GM23248 (cell line): ENCODE measurements at regions not wholly inside any gene's neighbourhood (a gene's known extent, or its start where the extent isn't known, plus 50 kb on each side); places are given as distances from the start of the nearest gene placed in this dataset.

ENCODE experiments used
- DNase-seq: peaks from one replicate; pipeline ENCODE4 v3.0.0-alpha.2; 2015
- H2AFZ ChIP-seq: fragments of 200-600 bp; sonication (generic); 2 replicates; pipeline ENCODE4 v1.6.1; 2016; ENCODE audit warnings: antibody characterized with exemption
- H3F3A ChIP-seq: fragments of 200-600 bp; sonication (generic); 2 replicates; pipeline ENCODE4 v1.6.1; 2016; ENCODE audit warnings: mild to moderate bottlenecking, antibody characterized with exemption, mixed run types; ENCODE audit not compliant: insufficient read depth
- H3K27ac ChIP-seq: fragments of 200-600 bp; sonication (generic); 2 replicates; pipeline ENCODE4 v1.5.1; 2016; ENCODE audit warnings: mild to moderate bottlenecking
- H3K27me3 ChIP-seq: fragments of 200-600 bp; sonication (generic); replicated peaks from 2 replicates; pipeline ENCODE4 v1.6.1; 2016; ENCODE audit warnings: mild to moderate bottlenecking; ENCODE audit not compliant: insufficient read depth
- H3K36me3 ChIP-seq: fragments of 200-600 bp; sonication (generic); 2 replicates; pipeline ENCODE4 v1.6.1; 2016; ENCODE audit warnings: low read depth, mild to moderate bottlenecking
- H3K4me1 ChIP-seq: fragments of 200-600 bp; sonication (generic); 2 replicates; pipeline ENCODE4 v1.6.1; 2016; ENCODE audit warnings: mild to moderate bottlenecking; ENCODE audit not compliant: insufficient read depth
- H3K4me2 ChIP-seq: fragments of 200-600 bp; sonication (generic); one replicate; pipeline ENCODE4 v1.6.1; 2016; ENCODE audit warnings: mild to moderate bottlenecking; ENCODE audit not compliant: unreplicated experiment
- H3K4me3 ChIP-seq: fragments of 200-600 bp; sonication (generic); 2 replicates; pipeline ENCODE4 v1.5.1; 2016; ENCODE audit warnings: mild to moderate bottlenecking
- H3K79me2 ChIP-seq: fragments of 200-600 bp; sonication (generic); 2 replicates; pipeline ENCODE4 v1.6.1; 2016; ENCODE audit warnings: mild to moderate bottlenecking; ENCODE audit not compliant: insufficient read depth
- H3K9ac ChIP-seq: fragments of 200-600 bp; sonication (generic); 2 replicates; pipeline ENCODE4 v1.6.1; 2016; ENCODE audit warnings: mild to moderate bottlenecking
- H3K9me2 ChIP-seq: fragments of 200-600 bp; sonication (generic); 2 replicates; pipeline ENCODE4 v1.6.1; 2016; ENCODE audit warnings: mixed run types, mild to moderate bottlenecking, moderate library complexity; ENCODE audit not compliant: insufficient read depth
- H3K9me3 ChIP-seq: fragments of 200-600 bp; sonication (generic); one replicate; pipeline ENCODE4 v1.6.1; 2017; ENCODE audit warnings: low read depth
- H4K20me1 ChIP-seq: fragments of 200-600 bp; sonication (generic); 2 replicates; pipeline ENCODE4 v1.6.0; 2016; ENCODE audit not compliant: insufficient read depth
- EZH2 ChIP-seq: fragments of 200-600 bp; sonication (generic); IDR thresholded peaks from 2 replicates; pipeline ENCODE4 v1.6.1; 2018; ENCODE audit warnings: antibody characterized with exemption, mild to moderate bottlenecking; ENCODE audit not compliant: insufficient read depth, poor library complexity, severe bottlenecking
- EZH2phosphoT487 ChIP-seq: fragments of 200-600 bp; sonication (generic); IDR thresholded peaks from 2 replicates; pipeline ENCODE4 v1.6.1; 2018; ENCODE audit warnings: antibody characterized with exemption, moderate library complexity, mild to moderate bottlenecking, low read depth; ENCODE audit not compliant: insufficient read depth
- WGBS, 2 experiments: methylation state at CpG; one replicate each; pipeline ENCODE4 v1.1.6; 2015 to 2017; ENCODE audit warnings: low lambda C conversion rate in 2 of 2, low coverage in 1 of 2; ENCODE audit errors: missing lambda C conversion rate in 2 of 2; 5-methylcytosine and 5-hydroxymethylcytosine counted together
- in situ Hi-C: fragments of 300-500 bp; cut with MboI; formaldehyde crosslinking; loops from 2 replicates; pipeline ENCODE4 v1.15.0; 2020

- H3K27ac ChIP-seq, result no peak overlapping the region
- no peak overlapping the region for H3K9ac ChIP-seq
- WGBS, 2 experiments, result 23 to 24% methylated on average over 7 of the region's 7 CpGs
- no peak overlapping the region for H2AFZ ChIP-seq
- DNase-seq, result no peak
- no peaks in the 10 kb centered on the region for H3F3A ChIP-seq
- H3K79me2 ChIP-seq, result no peaks in the 10 kb centered on the region
- H3K9me3 ChIP-seq, result no peaks in the 10 kb centered on the region
- no peaks in the 10 kb centered on the region for H4K20me1 ChIP-seq
- H3K9me2 ChIP-seq, result no peaks in the 10 kb centered on the region
- TF ChIP-seq EZH2 (no peak), EZH2phosphoT487 (no peak)
- H3K36me3 ChIP-seq, result no peaks in the 10 kb centered on the region
- no peaks in the 10 kb centered on the region for H3K4me1 ChIP-seq
- no peaks in the 10 kb centered on the region for H3K27me3 ChIP-seq
- in situ Hi-C loops, result no loop called here
- no peak overlapping the region for H3K4me3 ChIP-seq
- H3K4me2 ChIP-seq, result no peak overlapping the region
Observed at GRCh38 chr2:35294636-35295263, 1060.8 kb upstream of the CRIM1 start.

- Histone ChIP-seq H3F3A (no peaks in the 10 kb centered on the region), H3K4me1 (no peaks in the 10 kb centered on the region), H3K79me2 (no peaks in the 10 kb centered on the region), H3K4me3 (no peak overlapping the region), H3K9me2 (no peaks in the 10 kb centered on the region), H3K27ac (no peak overlapping the region), H3K9ac (no peak overlapping the region), H4K20me1 (no peaks in the 10 kb centered on the region), H3K9me3 (no peaks in the 10 kb centered on the region), H3K27me3 (no peaks in the 10 kb centered on the region), H2AFZ (no peak overlapping the region), H3K36me3 (no peaks in the 10 kb centered on the region), H3K4me2 (no peak overlapping the region)
- in situ Hi-C loops, result no loop called here
- DNase-seq, result no peak
- 2 to 3% methylated on average over 2 of the region's 2 CpGs for WGBS, 2 experiments
- no peak for TF ChIP-seq EZH2phosphoT487
- no peak for TF ChIP-seq EZH2
Observed at GRCh38 chr2:35293261-35293660, 1062.3 kb upstream of the CRIM1 start.

GRCh38 chr2:35292199-35292598 is 1063.4 kb upstream of the CRIM1 start:
- no peaks in the 10 kb centered on the region for H3K9me3 ChIP-seq

DNA sequence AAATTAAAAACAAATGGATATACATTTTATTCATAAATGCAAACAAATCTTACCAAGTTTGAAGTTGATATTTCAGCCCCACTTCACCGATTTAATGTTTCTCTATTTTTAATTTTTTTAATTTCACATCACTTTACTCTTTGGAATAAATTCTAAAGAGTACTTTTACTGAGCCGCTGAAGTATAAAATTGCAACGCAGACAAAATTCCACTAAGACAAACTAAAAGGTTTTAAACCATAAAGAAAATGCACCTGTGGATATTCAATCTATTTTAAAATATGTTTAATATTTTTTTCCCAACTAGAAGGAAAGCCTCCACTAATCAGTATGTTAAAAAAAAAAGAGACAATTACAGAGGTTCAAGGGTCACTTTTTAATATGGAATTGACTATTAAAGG is 1073.9 kb upstream of the CRIM1 start:
- Histone ChIP-seq H3F3A (no peaks in the 10 kb centered on the region), H3K36me3 (no peaks in the 10 kb centered on the region), H2AFZ (no peak overlapping the region), H3K4me1 (no peaks in the 10 kb centered on the region), H3K4me3 (no peak overlapping the region), H3K9me3 (no peaks in the 10 kb centered on the region), H3K9ac (no peak overlapping the region), H3K4me2 (no peak overlapping the region), H3K79me2 (no peaks in the 10 kb centered on the region), H3K9me2 (no peaks in the 10 kb centered on the region), H3K27me3 (no peaks in the 10 kb centered on the region), H3K27ac (no peak overlapping the region), H4K20me1 (no peaks in the 10 kb centered on the region)
- DNase-seq, result no peak
- in situ Hi-C loops, result no loop called here
- TF ChIP-seq EZH2, result no peak
- TF ChIP-seq EZH2phosphoT487, result no peak
- 24 to 25% methylated on average over 3 of the region's 3 CpGs for WGBS, 2 experiments

More at GRCh38 chr2:35292199-35292598, 1063.4 kb upstream of the CRIM1 start:
- no peak overlapping the region for H3K4me3 ChIP-seq
- no peaks in the 10 kb centered on the region for H3K9me2 ChIP-seq
- H3K4me1 ChIP-seq, result no peaks in the 10 kb centered on the region
- no peak overlapping the region for H3K4me2 ChIP-seq
- H3K79me2 ChIP-seq, result no peaks in the 10 kb centered on the region
- no peaks in the 10 kb centered on the region for H3F3A ChIP-seq
- in situ Hi-C loops, result no loop called here
- H3K27ac ChIP-seq, result no peak overlapping the region
- no peak overlapping the region for H2AFZ ChIP-seq
- DNase-seq, result no peak
- no peaks in the 10 kb centered on the region for H3K27me3 ChIP-seq
- H3K9ac ChIP-seq, result no peak overlapping the region
- TF ChIP-seq EZH2 (no peak), EZH2phosphoT487 (no peak)
- no peaks in the 10 kb centered on the region for H3K36me3 ChIP-seq
- H4K20me1 ChIP-seq, result no peaks in the 10 kb centered on the region
- 30 to 31% methylated on average over 2 of the region's 2 CpGs for WGBS, 2 experiments

DNA sequence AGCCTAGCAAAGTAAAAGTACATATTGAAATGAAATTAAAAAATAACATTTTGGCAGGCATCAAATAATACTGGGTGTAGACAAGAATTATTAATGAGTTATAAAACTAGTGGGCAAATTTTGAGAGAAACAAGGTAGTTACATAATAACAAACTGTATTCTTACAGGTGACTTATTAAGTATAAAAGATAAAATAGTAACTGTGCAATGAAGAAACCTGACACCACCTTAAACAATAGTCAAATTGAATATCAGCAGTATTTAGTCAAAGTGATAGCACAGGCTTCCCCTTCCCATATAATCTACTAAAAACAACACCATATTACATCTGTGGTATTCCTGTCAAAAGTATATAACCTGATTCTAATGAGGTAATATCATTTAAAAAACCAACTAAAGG is 1099.8 kb upstream of the CRIM1 start:
- in situ Hi-C loops, result no loop called here
- Histone ChIP-seq H3F3A (no peaks in the 10 kb centered on the region), H3K79me2 (no peaks in the 10 kb centered on the region), H3K36me3 (no peaks in the 10 kb centered on the region), H2AFZ (no peak overlapping the region), H3K27me3 (no peaks in the 10 kb centered on the region), H3K9me2 (no peaks in the 10 kb centered on the region), H3K4me1 (no peaks in the 10 kb centered on the region), H3K27ac (no peak overlapping the region), H3K9ac (no peak overlapping the region), H3K9me3 (no peaks in the 10 kb centered on the region), H3K4me3 (no peak overlapping the region), H4K20me1 (no peaks in the 10 kb centered on the region), H3K4me2 (no peak overlapping the region)
- TF ChIP-seq EZH2phosphoT487 (no peak), EZH2 (no peak)
- DNase-seq, result no peak
